Mucosa of gallbladder (tissue), 1 donor: ENCODE measurements at regions not wholly inside any gene's neighbourhood (a gene's known extent, or its start where the extent isn't known, plus 50 kb on each side); places are given as distances from the start of the nearest gene placed in this dataset.

ENCODE experiments used
- DNase-seq: peaks from one replicate; pipeline ENCODE4 v3.0.0-alpha.2; 2020; ENCODE audit warnings: low spot score
- donor health status: DM: no; HTN: no; CAD: no.

DNA sequence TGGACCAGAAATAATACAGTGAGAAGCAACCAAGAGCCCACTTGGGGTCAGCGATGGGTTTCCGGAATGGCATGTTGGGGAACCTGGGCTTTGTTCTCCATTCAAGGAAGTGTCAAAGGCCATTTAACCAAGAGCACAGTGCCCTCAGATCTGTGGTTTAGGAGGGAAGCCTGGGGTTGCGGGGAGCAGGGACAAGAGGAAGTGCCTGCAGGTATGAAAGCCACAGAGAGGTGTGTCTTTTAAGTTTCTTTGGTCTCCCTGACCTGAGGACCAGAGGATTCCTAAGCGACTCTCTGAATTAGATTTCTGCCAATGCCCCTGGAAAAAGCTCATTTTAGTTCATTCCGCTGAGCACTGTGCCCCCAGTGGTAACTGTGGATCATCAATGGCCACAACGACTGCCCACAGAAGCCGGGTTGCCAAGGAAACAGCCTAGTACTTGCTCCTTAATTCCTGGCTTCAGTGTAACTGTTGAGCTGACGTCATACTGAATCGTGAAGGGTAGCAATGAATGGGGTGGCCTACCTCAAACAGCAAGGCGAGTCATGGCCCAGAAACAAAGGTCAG is 107.3 kb upstream of the SPIN1 start:
- no peak for DNase-seq

DNA sequence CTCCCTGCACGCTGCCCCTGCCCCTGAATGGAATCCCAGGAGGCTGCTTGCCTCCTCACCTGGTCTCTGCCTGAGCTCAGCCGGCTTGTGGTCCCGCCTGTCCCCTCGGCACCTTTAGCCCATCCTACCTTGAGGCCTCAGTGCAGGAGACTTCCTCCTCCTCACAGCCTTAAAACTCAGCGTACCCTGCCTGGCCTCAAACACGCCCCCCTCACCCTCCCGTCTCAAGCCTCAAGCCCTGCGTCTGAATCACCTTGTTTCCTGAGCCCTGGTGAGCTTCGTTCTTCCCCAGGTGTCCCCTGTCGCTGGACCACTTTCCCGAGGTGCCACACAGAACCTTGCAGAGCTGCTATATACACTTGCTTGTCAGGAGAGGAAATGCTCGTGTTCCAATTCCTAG is 110.2 kb upstream of the SPIN1 start:
- no peak for DNase-seq

DNA sequence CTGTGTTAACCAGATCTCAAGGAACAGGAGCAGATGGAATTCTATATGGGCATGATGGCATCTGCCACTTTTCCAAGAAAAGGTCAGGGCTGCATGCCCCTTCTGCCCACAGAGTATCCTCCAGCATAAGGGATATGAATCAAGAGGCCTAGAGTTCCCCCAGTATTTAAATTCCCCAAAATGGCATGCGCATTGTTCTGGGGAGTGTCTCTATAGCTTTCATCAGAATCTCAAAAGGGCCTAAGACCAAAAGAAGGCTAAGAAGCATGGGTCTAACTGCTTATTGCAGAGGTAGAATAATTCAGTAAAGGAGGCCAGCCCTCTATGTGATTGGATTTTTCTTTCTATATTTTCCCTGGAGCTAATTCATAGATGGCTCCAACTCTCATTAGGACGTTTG is 114.2 kb upstream of the SPIN1 start:
- DNase-seq: no peak

DNA sequence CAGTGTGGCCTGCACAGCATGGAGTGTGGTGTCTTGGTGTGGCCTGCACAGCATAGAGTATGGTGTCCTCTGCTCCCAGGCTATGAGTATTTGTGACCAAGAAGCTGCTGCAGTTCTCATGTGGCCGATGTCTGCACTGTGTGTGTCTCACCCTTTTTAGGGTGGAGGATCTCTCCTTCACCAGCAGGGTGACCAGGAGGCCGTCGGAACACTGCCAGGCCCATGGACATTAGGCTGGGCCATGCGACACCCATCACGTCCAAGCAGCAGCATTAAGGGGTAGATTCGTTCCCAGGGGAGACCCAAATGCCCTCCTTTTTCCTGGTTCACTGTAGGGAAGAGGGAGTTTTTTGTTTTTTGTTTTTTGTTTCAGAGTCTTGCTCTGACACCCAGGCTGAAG is 115.3 kb upstream of the SPIN1 start:
- DNase-seq: no peak

DNA sequence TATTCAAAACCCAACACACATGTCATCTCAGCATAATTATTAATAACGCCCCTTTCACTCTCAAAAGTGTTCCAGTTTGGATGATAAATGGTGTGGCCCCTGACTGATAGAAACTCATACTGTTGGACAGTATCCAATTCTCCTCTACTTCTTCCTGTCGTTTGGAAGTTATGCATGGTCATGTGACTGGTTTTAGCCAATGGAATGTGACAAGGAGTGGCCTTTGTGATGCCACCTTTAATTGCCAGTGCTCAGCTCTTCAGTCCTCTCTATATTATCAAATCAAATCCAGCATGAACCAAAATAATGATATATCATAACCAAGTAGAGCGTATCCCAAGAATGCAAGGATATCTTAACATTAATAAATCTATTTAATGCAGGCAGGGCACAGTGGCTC is 117.8 kb upstream of the SPIN1 start:
- no peak for DNase-seq

- DNase-seq: no peak
These were observed 119.4 kb upstream of the SPIN1 start for GRCh38 chr9:88268886-88269285.

- DNase-seq: no peak
These were observed 121.0 kb upstream of the SPIN1 start for GRCh38 chr9:88267283-88267682.

DNA sequence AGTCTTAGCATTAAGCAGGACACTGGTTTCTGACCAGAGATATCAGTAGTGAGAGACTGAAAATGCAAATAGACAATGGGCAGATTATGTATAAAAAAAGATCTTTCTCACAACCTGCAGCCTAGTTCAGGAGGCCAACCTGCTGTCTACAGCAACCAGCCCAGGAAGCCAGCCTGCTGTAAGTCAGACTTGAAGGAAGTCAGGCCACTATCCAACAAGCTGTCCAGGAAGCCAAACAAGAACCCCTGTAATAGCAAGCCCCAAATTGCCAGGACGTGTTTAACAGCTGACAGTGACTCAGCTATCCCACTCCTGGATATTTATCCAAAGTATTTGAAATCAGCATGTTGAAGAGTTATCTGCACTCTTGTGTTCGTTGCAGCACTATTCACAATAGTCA is 121.8 kb upstream of the SPIN1 start:
- DNase-seq: no peak

DNA sequence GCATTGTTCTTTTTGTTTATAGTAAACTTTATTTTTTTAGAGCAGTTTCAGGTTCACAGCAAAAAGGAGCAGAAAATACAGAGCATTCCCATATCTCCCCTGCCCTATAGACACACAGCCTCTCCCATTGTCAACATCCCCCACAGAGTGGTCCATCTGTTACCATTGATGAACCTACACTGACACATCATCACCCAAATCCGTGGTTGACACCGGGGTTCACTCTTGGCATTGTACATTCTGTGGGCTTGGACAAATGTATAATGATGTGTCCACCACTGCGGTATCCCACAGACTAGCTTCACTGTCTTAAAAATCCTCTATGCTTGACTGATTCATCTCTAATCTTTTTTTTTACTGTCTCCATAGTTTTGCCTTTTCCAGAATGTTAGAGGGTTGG is 120.7 kb upstream of the SPATA31C2 start:
- DNase-seq: no peak

- DNase-seq: peak; percentile 56
These were observed 120.3 kb upstream of the SPATA31C2 start for GRCh38 chr9:88258601-88259000.

GRCh38 chr9:88258024-88258423 is 119.7 kb upstream of the SPATA31C2 start:
- peak; percentile 39 for DNase-seq

DNA sequence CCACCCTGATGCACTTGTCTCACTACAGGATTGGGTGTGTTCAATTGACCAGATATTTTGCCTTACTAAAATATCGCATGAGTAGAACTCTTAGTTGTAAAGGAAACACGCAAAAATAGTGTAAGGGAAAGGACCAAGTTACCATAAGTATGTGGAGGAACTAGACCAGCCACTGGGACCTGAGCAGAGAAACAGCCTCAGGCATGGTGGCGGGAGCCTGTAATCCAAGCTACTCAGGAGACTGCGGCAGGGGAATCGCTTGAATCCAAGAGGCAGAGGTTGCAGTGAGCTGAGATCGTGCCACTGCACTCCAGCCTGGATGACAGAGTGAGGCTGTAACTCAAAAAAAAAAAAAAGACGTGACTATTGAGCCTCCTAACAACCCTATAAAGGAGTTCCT is 117.9 kb upstream of the SPATA31C2 start:
- DNase-seq: no peak

DNA sequence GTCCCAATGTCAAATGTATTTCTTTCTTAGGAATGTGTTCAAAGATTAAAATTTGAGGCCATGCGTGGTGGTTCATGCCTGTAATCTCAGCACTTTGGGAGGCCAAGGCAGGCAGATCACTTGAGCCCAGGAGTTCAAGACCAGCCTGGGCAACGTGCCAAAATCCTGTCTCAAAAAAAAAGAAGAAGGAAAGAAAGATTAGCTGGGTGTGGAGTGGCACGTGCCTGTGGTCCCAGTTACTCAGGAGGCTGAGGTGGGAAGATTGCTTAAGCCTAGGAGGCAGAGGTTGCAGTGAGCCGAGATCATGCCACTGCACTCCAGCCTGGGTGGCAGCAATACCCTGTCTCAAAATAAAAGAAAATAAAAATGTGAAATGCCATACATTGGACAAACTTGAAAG is 117.5 kb upstream of the SPATA31C2 start:
- DNase-seq: peak; percentile 36

- no peak for DNase-seq
These were observed 113.6 kb upstream of the SPATA31C2 start for GRCh38 chr9:88251903-88252302.

DNA sequence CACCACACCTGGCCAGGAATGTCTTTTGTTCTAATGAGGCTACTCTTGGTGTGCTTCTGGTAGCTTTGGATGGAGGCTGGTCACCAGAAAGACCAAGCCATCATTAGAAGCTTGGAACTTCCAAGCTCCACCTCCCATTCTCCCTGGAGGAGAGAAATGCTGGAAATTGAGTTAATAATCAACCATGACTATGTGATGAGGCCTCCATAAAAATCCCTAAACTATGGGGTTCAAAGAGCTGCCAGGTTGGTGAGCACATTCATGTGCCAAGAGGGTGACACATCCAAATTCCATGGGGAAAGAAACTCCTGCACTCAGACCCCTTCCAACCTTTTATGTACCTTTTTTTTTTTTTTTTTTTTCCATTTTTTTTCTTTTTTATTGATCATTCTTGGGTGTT is 105.5 kb upstream of the SPATA31C2 start:
- DNase-seq: no peak

DNA sequence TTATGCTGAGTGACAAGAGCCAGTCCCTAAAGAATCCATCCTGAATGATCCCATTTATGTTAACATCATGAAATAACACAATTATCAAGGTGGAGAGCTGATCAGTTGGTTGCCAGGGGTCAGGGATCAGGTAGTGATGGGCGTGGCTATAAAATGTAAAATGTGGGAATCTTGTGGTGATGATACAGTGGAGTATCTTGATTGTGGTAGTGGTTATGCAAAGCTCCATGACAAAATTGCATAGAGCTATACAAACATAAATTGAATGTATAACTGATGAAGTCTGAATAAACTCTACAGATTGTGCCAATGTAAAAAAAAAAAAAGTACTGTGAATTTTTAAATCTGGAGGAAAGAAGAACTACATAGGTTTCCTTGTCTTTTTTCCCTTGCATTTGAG is 104.6 kb upstream of the SPATA31C2 start:
- no peak for DNase-seq

GRCh38 chr9:88237991-88238571 is 99.8 kb upstream of the SPATA31C2 start:
- DNase-seq: no peak

GRCh38 chr9:88237479-88237961 is 99.2 kb upstream of the SPATA31C2 start:
- DNase-seq: no peak

DNA sequence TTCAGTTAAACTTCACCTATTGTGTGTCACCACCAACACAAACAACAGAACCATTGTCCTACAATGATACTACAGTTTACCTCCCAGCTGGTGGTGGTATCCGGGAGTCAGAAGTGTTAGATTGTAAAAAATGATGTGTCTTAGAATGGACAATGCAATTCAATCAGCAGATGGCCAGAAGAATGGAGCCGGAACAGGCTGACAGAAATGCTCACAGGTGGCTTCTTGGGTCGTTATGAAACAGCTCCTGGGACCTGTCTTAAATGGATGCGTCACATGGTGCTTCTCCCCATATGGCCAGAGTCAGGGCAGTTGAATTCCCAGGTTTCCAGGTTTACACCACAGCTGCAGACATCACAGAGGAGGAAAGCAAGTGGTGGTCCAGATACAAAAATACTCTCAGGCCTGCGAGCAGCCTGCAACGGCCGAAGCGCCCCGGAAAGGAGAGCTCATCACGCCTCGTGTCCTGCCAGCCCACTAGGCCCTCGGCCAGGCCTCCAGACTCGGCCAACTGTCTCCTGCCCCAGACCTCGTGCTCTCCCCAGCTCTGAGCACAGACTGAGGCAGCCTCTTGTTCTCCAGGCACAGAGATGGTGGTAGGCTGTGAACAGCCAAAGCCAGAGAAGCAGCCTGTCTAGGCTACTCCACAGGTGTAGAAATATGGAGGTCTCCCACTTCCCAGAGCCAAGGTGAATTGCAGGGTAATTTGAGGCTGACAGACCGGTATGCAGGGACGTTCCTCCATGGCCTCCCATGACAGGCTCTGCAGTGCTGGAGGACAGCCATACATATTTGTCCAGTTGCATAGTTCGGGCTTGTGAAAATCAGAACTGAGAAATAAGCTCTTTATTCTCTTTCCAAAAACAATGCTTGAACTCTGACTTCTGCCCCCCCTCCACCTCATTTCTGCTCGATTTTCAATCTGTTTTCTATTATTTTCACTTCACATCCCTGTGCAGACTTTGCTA is 98.5 kb upstream of the SPATA31C2 start:
- peak; percentile 22 for DNase-seq

DNA sequence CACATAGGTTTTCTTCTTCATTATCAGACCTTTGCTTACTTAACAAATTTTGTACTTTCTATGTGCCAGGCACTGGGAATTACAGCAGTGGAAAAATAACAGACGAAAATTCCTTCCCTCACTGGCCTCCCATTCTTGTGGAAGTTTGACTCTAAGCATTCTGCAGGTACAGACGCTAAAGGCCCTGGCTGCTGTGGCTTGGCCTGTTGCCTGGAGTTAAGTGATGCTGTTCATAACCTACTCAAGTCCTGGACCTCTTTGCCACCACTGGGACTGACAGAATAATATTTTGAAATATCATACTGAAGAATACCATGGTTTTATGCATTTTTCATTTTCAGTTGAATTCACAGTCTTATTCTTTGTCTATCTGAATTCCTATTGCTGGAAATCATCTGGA is 97.3 kb upstream of the SPATA31C2 start:
- no peak for DNase-seq

DNA sequence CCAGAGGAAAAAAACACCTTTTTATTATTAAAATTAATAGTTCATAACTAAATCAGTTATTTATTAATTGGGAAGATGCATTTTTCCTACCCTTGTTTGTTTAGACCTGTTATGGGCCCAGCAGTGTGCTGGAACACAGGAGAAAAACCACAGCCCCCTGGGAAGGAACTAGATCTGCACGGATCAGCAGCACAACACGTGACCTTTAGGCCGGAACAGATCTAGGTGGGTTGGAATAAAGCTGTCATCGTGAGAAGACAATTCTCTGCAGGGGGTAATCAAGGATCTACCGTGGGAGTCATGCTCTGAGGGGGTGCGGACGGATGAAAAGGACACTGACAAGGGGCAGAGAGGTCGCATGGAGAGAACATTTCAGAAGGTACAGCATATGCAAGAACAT is 95.8 kb upstream of the SPATA31C2 start:
- no peak for DNase-seq

GRCh38 chr9:88233091-88233490 is 94.8 kb upstream of the SPATA31C2 start:
- no peak for DNase-seq

- DNase-seq: no peak
These were observed 92.3 kb upstream of the SPATA31C2 start for GRCh38 chr9:88230612-88231011.
